DND-41 (cell line): ENCODE measurements at regions not wholly inside any gene's neighbourhood (a gene's known extent, or its start where the extent isn't known, plus 50 kb on each side); places are given as distances from the start of the nearest gene placed in this dataset.

ENCODE experiments used
- ATAC-seq: fragments of 200-7000 bp; cut with Tn5 transposase; 3 replicates; pipeline ENCODE4 v1.9.1; 2021; ENCODE audit warnings: low read depth; ENCODE audit not compliant: insufficient read depth
- DNase-seq: peaks from one replicate; pipeline ENCODE4 v3.0.0-alpha.2; 2020
- H2AFZ ChIP-seq: 2 replicates; pipeline ENCODE4 v1.6.0; 2012; ENCODE audit warnings: low read depth, low read length
- H3K27ac ChIP-seq: 2 replicates; pipeline ENCODE4 v1.5.1; 2012; ENCODE audit warnings: low read length, inconsistent platforms
- H3K27me3 ChIP-seq: fragments of 200-600 bp; sonication (generic); 2 replicates; pipeline ENCODE4 v1.6.0; 2012; ENCODE audit warnings: low read length, mild to moderate bottlenecking, inconsistent platforms; ENCODE audit not compliant: insufficient read depth, poor library complexity
- H3K36me3 ChIP-seq: 2 replicates; pipeline ENCODE4 v1.5.1; 2012; ENCODE audit warnings: low read length, inconsistent platforms; ENCODE audit not compliant: insufficient read depth
- H3K4me1 ChIP-seq: 2 replicates; pipeline ENCODE4 v1.5.1; 2012; ENCODE audit warnings: mild to moderate bottlenecking, low read length; ENCODE audit not compliant: insufficient read depth
- H3K4me2 ChIP-seq: 2 replicates; pipeline ENCODE4 v1.6.0; 2012; ENCODE audit warnings: mild to moderate bottlenecking, moderate library complexity, low read length, inconsistent platforms; ENCODE audit not compliant: insufficient read depth
- H3K4me3 ChIP-seq, 2 experiments: fragments of 200-600 bp in 1 of 2; shearing (Covaris generic) in 1 of 2; 2 replicates each; pipeline ENCODE4 v1.5.1; 2012 to 2016; ENCODE audit warnings: inconsistent platforms in 2 of 2, low read length in 2 of 2, mild to moderate bottlenecking in 2 of 2, low read depth in 1 of 2, moderate library complexity in 1 of 2
- H3K79me2 ChIP-seq: 2 replicates; pipeline ENCODE4 v1.6.0; 2012; ENCODE audit warnings: low read length, inconsistent platforms; ENCODE audit not compliant: insufficient read depth
- H3K9ac ChIP-seq: 2 replicates; pipeline ENCODE4 v1.6.0; 2012; ENCODE audit warnings: low read depth, mild to moderate bottlenecking, inconsistent platforms, low read length, moderate library complexity
- H3K9me3 ChIP-seq: 2 replicates; pipeline ENCODE4 v1.5.1; 2012; ENCODE audit warnings: low read length, moderate library complexity, mild to moderate bottlenecking, inconsistent platforms; ENCODE audit not compliant: insufficient read depth, severe bottlenecking
- H4K20me1 ChIP-seq: 2 replicates; pipeline ENCODE4 v1.6.0; 2012; ENCODE audit warnings: low read length; ENCODE audit not compliant: insufficient read depth
- EZH2 ChIP-seq: IDR thresholded peaks from 3 replicates; pipeline ENCODE4 v1.6.1; 2012; ENCODE audit warnings: borderline replicate concordance, low read depth, mild to moderate bottlenecking, moderate library complexity, low read length, inconsistent platforms; ENCODE audit not compliant: severe bottlenecking
- TF ChIP-seq, protein P1 (sequence below): IDR thresholded peaks from 2 replicates; pipeline ENCODE4 v1.5.1; 2012; ENCODE audit warnings: borderline replicate concordance, low read length, moderate library complexity, mild to moderate bottlenecking; ENCODE audit not compliant: poor library complexity, severe bottlenecking; ENCODE audit errors: extremely low read depth

DNA sequence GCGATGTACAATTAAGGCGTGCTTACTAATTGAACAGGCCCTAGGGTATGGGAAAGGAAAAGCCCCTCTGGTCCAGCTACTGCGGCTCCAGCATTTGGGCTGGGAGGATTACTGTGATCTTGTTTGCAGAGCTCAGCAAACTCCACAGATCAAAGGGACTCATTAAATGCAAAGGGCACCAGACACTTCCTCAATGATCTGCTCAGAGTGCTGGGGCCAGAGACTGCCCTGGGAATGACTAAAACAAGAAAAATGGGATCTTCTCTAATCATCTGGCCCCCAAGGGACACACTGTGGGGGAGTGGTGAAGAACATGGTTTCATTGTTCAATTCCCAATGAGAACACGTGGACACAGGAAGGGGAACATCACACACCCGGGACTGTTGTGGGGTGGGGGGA is 85.0 kb downstream of the MARCHF4 start:
- Histone ChIP-seq H3K79me2 (no peaks in the 10 kb centered on the region), H3K9ac (no peak overlapping the region), H3K27ac (no peak overlapping the region), H3K4me3 (no peak overlapping the region), H3K9me3 (no peaks in the 10 kb centered on the region), H3K36me3 (no peaks in the 10 kb centered on the region), H3K4me2 (no peak overlapping the region), H2AFZ (no peak overlapping the region), H3K4me1 (no peaks in the 10 kb centered on the region), H3K27me3 (peaks cover 15% of the 10 kb centered on the region), H4K20me1 (no peaks in the 10 kb centered on the region)
- no peak for DNase-seq
- no peak for ATAC-seq
- TF ChIP-seq, protein P1, sequence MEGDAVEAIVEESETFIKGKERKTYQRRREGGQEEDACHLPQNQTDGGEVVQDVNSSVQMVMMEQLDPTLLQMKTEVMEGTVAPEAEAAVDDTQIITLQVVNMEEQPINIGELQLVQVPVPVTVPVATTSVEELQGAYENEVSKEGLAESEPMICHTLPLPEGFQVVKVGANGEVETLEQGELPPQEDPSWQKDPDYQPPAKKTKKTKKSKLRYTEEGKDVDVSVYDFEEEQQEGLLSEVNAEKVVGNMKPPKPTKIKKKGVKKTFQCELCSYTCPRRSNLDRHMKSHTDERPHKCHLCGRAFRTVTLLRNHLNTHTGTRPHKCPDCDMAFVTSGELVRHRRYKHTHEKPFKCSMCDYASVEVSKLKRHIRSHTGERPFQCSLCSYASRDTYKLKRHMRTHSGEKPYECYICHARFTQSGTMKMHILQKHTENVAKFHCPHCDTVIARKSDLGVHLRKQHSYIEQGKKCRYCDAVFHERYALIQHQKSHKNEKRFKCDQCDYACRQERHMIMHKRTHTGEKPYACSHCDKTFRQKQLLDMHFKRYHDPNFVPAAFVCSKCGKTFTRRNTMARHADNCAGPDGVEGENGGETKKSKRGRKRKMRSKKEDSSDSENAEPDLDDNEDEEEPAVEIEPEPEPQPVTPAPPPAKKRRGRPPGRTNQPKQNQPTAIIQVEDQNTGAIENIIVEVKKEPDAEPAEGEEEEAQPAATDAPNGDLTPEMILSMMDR = no peak
- no peak for TF ChIP-seq EZH2

DNA sequence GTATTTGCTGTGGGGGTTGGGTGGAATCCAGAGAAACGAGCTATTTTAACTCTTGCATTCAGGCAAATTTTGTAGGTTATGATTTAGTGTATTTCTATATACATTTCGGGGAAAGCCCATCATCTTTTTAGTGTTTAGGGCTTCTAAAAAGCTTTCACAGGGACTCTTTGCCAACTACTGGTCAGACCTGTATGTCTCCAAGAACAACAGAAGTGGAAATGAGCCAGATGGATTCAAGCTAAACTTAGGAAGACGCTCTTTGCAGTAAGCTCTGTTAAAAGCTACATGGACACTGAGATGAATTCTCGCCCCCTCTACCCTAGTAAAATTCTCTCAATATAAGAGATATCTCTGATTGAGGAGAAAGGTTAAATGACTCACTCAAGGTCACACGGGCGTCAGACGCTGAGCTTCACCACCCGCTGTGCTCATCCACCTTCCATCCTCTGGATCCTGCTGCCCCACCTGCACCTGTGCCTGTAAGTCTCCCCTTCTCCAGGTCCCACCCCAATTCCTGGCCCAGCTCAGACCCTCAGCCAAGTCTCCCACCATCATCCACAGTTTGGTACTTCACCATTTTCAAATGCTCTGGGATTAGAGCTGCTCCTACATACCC is 85.6 kb downstream of the MARCHF4 start:
- Histone ChIP-seq H3K79me2 (no peaks in the 10 kb centered on the region), H3K4me3 (no peak overlapping the region), H3K36me3 (no peaks in the 10 kb centered on the region), H3K27ac (no peak overlapping the region), H3K9ac (no peak overlapping the region), H4K20me1 (no peaks in the 10 kb centered on the region), H3K9me3 (no peaks in the 10 kb centered on the region), H3K4me2 (no peak overlapping the region), H2AFZ (no peak overlapping the region), H3K27me3 (peaks cover 12% of the 10 kb centered on the region), H3K4me1 (no peaks in the 10 kb centered on the region)
- DNase-seq = no peak
- no peak for ATAC-seq
- TF ChIP-seq, protein P1 = no peak
- no peak for TF ChIP-seq EZH2

DNA sequence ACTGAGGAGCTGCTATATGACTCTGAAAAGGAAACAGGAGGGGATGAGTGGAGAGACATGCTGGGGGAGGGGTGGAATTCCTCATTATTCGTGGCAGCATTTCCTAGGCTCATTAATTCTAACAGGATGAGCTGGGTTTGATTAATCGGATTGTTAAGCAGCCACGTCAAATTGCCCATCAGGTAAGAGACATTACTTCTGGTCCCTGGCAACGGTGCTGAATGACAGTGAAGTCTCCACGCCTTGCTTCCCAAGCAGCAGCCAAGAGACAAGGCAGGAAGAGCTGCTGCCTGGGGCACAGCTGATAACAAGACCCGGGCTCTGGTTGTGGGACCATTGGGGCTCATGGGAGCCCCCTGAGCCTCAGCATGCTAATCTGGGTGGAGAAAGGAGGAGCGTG is 86.6 kb downstream of the MARCHF4 start:
- ATAC-seq = no peak
- no peak for TF ChIP-seq EZH2
- TF ChIP-seq, protein P1 = no peak
- Histone ChIP-seq H3K4me2 (no peak overlapping the region), H3K36me3 (no peaks in the 10 kb centered on the region), H3K9ac (no peak overlapping the region), H3K27me3 (peaks cover 6% of the 10 kb centered on the region), H2AFZ (no peak overlapping the region), H4K20me1 (no peaks in the 10 kb centered on the region), H3K79me2 (no peaks in the 10 kb centered on the region), H3K9me3 (no peaks in the 10 kb centered on the region), H3K27ac (no peak overlapping the region), H3K4me3 (no peak overlapping the region), H3K4me1 (no peaks in the 10 kb centered on the region)
- no peak for DNase-seq
